Right atrium auricular region (tissue), 2 donors: ENCODE measurements at regions not wholly inside any gene's neighbourhood (a gene's known extent, or its start where the extent isn't known, plus 50 kb on each side); places are given as distances from the start of the nearest gene placed in this dataset.
"Not testable (repeated sequence)": the region's sequence is repeated elsewhere in the genome, so short reads cannot be mapped to it uniquely, and the experiment has no call there.

ENCODE experiments used
- DNase-seq: peaks from one replicate; pipeline ENCODE4 v3.0.0-alpha.2; 2019; ENCODE audit warnings: low spot score
- H3K27ac ChIP-seq, 2 donors: fragments of 200-600 bp; sonication (generic); 1 replicate in 1 of 2; 2 replicates in 1 of 2; pipeline ENCODE4 v1.5.1; 2016 to 2019
- H3K27me3 ChIP-seq, 2 donors: fragments of 200-600 bp; sonication (generic); one replicate each; pipeline versions ENCODE4 v1.5.1 to v1.6.0; 2017 to 2019
- H3K36me3 ChIP-seq: fragments of 200-600 bp; sonication (generic); one replicate; pipeline ENCODE4 v1.5.1; 2016
- H3K4me1 ChIP-seq, 2 donors: fragments of 200-600 bp; sonication (generic); one replicate each; pipeline versions ENCODE4 v1.5.1 to v1.6.0; 2017 to 2019
- H3K4me3 ChIP-seq, 2 donors: fragments of 200-600 bp; sonication (generic); 1 replicate in 1 of 2; 2 replicates in 1 of 2; pipeline ENCODE4 v1.5.1; 2017 to 2019; ENCODE audit warnings: mild to moderate bottlenecking in 1 of 2, moderate library complexity in 1 of 2
- H3K9me3 ChIP-seq, 2 donors: fragments of 200-600 bp; sonication (generic); one replicate each; pipeline ENCODE4 v1.5.1; 2019
- TF ChIP-seq, protein P1 (sequence below), 2 donors: fragments of 200-600 bp; sonication (generic); IDR thresholded peaks; one replicate each; pipeline ENCODE4 v1.5.1; 2019; ENCODE audit warnings: antibody characterized with exemption in 2 of 2

DNA sequence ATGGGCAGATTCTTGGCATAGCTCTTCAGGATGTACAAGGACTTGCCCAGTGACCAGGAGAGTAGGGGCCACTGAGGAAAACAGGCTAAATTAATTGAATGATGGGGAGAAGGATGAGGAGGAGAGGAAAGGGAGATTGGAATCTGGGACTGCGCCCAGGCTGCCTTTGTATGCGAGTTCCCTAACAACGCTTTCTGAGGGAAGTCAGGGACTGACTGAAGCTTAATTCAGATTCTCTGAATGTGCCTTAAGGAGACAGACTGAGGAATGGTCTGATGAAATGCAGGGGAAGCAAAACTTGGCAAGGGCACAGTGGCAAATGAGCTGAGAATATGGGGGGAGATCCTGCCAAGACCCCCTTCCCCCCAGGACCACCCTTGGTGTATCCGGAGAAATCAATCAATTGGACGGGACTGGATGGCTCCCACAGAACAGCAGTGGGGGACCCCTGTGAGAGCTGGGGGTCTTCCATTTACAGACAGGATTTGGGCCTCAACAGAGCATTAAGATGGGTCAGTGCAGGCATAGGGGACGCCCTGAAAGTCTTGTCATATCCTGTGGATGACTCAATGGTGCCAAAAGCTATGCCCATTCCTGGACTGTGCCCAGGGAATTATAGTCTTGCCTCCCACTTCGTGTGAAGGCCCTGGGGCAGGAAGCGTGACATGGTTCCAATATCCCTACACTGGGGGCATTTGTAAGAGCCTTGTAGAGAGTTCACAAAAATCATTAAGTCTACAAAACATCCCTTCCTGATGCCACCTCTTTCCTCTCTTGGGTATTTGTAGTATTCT is 215.5 kb upstream of the TNC start:
- H3K4me3 ChIP-seq: no peak overlapping the region
- TF ChIP-seq, protein P1, sequence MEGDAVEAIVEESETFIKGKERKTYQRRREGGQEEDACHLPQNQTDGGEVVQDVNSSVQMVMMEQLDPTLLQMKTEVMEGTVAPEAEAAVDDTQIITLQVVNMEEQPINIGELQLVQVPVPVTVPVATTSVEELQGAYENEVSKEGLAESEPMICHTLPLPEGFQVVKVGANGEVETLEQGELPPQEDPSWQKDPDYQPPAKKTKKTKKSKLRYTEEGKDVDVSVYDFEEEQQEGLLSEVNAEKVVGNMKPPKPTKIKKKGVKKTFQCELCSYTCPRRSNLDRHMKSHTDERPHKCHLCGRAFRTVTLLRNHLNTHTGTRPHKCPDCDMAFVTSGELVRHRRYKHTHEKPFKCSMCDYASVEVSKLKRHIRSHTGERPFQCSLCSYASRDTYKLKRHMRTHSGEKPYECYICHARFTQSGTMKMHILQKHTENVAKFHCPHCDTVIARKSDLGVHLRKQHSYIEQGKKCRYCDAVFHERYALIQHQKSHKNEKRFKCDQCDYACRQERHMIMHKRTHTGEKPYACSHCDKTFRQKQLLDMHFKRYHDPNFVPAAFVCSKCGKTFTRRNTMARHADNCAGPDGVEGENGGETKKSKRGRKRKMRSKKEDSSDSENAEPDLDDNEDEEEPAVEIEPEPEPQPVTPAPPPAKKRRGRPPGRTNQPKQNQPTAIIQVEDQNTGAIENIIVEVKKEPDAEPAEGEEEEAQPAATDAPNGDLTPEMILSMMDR (IDR thresholded peaks at IDR 0.05): no peak
- no peaks in the 10 kb centered on the region for H3K36me3 ChIP-seq
- no peak overlapping the region for H3K27ac ChIP-seq
- H3K4me1 ChIP-seq: peaks cover 0 to 4% of the 10 kb centered on the region in 2 donors
- no peaks in the 10 kb centered on the region for H3K9me3 ChIP-seq
- no peak for DNase-seq
- H3K27me3 ChIP-seq: no peaks in the 10 kb centered on the region

DNA sequence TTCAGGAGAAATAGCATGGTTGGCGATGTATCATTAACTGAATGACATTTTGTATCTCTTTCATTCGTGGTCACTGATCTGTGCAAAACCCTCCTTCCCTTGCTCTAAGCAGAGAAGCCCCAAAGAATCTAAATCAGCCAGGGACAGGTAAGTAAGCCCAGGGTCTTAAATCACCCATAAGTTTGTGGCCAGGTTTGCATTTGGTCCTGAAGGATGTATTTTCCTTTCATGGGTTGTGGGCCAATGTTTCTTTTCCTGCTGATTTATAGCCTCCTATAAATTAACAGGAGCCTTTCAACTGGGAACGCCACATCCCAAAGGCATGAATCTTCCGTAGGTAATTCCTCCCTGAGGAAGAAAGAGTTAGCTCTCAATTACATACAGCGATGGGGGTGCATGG is 217.5 kb upstream of the TNC start:
- TF ChIP-seq, protein P1 (IDR thresholded peaks at IDR 0.05): no peak
- DNase-seq: no peak
- Histone ChIP-seq H3K4me3 (no peak overlapping the region), H3K36me3 (no peaks in the 10 kb centered on the region), H3K9me3 (no peaks in the 10 kb centered on the region), H3K4me1 (no peaks in the 10 kb centered on the region), H3K27ac (no peak overlapping the region), H3K27me3 (no peaks in the 10 kb centered on the region)

DNA sequence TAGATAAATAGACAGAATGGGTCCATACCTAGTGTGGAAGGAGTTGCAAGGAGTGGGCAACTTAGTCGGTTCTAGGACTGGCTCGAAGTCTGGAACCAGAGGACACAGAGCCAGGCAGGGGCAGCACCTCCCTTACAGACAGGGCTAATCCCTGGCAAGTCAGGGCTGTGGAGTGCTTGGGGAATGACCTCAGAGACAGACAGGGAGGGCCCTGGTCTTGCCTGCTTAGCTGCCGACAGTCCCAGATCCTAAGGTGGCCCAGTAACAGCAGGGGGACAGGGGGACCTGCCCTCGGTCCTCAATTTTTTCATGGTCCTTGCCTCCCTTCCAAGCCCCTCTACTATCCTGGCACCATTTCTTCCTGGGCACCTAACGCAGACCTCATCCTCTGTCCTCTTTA is 222.4 kb upstream of the TNC start:
- H3K27ac ChIP-seq: no peak overlapping the region
- no peaks in the 10 kb centered on the region for H3K4me1 ChIP-seq
- no peaks in the 10 kb centered on the region for H3K9me3 ChIP-seq
- no peak for DNase-seq
- H3K4me3 ChIP-seq: no peak overlapping the region
- no peaks in the 10 kb centered on the region for H3K36me3 ChIP-seq
- TF ChIP-seq, protein P1 (IDR thresholded peaks at IDR 0.05): no peak
- no peaks in the 10 kb centered on the region for H3K27me3 ChIP-seq

DNA sequence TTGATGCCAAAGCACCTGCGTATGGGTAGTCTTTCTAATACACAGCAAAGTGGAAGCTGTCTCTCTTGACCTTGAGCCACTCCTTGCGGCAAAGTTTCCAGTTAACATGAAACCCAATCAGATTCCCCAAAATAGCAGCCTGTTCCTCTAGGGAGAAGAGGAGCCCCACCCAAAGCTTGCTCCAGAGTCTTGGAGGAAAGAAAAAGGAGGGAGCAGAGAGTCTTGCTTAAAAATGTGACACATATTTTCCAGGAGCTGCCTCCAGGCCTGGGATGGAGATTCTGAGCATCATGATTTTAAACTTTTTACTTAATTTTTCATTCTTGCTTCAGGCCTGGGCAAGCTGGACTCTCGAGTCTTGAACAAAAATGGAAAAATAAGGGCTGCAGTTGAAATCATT is 223.5 kb upstream of the TNC start:
- TF ChIP-seq, protein P1 (IDR thresholded peaks at IDR 0.05): no peak
- Histone ChIP-seq H3K4me3 (no peak overlapping the region), H3K27ac (peak overlapping the region in 1 of 2 donors; percentile 29), H3K27me3 (no peaks in the 10 kb centered on the region), H3K9me3 (no peaks in the 10 kb centered on the region), H3K36me3 (no peaks in the 10 kb centered on the region), H3K4me1 (no peaks in the 10 kb centered on the region)
- DNase-seq: peak; percentile 80

DNA sequence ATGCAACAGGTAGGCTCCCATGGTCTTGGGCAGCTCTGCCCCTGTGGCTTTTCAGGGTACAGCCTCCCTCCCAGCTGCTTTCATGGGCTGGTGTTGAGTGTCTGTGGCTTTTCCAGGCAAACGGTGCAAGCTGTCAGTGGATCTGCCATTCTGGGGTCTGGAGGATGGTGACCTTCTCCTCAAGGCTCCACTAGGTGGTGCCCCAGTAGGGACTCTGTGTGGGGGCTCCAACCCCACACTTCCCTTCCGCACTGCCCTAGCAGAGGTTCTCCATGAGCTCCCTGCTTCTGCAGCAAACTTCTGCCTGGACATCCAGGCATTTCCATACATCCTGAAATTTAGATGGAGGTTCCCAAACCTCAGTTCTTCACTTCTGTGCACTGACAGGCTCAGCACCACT is 229.8 kb upstream of the TNC start:
- H3K27ac ChIP-seq, H3K4me3 ChIP-seq, H3K27me3 ChIP-seq, H3K9me3 ChIP-seq, H3K36me3 ChIP-seq, H3K4me1 ChIP-seq, DNase-seq: not testable (repeated sequence)

DNA sequence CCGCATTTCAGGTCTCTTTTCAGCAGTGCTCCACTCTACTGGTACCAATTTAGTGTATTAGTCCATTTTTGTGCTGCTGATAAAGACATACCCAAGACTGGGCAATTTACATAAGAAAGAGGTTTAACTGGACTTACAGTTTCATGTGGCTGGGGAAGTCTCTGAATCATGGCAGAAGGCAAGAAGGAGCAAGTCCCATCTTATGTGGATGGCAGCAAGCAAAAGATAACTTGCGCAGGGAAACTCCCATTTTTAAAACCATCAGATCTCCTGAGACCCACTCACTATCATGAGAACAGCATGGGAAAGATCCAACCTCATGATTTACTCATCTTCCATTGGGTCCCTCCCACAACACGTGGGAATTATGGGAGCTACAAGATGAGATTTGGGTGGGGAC is 231.0 kb upstream of the TNC start:
- H3K27ac ChIP-seq, DNase-seq, H3K4me1 ChIP-seq, H3K36me3 ChIP-seq, H3K4me3 ChIP-seq, H3K27me3 ChIP-seq, H3K9me3 ChIP-seq: not testable (repeated sequence)

DNA sequence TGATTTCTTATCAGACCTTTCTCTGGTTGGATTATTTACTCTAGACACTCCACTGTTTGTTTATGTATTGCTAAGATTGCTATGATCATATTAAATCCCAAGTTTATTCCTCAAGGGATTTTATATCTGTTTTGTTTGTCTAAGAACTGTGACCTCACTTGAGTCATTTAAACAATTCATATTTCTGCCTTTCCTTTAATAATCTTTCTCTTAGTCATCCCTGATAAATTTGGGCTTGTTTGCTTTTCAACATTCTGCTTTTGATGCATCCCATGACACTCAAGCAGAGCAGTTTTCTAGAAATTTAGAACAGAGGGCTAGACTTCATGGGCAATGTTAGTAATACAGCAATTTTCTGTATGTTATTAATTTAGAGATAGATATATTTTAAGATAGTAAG is 231.6 kb upstream of the TNC start:
- no peaks in the 10 kb centered on the region for H3K36me3 ChIP-seq
- H3K9me3 ChIP-seq: no peaks in the 10 kb centered on the region
- no peaks in the 10 kb centered on the region for H3K27me3 ChIP-seq
- no peak for DNase-seq
- H3K4me1 ChIP-seq: no peaks in the 10 kb centered on the region
- TF ChIP-seq, protein P1 (IDR thresholded peaks at IDR 0.05): no peak
- H3K27ac ChIP-seq: no peak overlapping the region
- no peak overlapping the region for H3K4me3 ChIP-seq
